Mucosa of gallbladder (tissue), 1 donor: ENCODE measurements at regions not wholly inside any gene's neighbourhood (a gene's known extent, or its start where the extent isn't known, plus 50 kb on each side); places are given as distances from the start of the nearest gene placed in this dataset.
"Not testable (repeated sequence)": the region's sequence is repeated elsewhere in the genome, so short reads cannot be mapped to it uniquely, and the experiment has no call there.

Experiments used
- DNase-seq: peaks from one replicate; pipeline ENCODE4 v3.0.0-alpha.2; 2020; ENCODE audit warnings: low spot score
- donor health status: DM: no; HTN: no; CAD: no.

DNA sequence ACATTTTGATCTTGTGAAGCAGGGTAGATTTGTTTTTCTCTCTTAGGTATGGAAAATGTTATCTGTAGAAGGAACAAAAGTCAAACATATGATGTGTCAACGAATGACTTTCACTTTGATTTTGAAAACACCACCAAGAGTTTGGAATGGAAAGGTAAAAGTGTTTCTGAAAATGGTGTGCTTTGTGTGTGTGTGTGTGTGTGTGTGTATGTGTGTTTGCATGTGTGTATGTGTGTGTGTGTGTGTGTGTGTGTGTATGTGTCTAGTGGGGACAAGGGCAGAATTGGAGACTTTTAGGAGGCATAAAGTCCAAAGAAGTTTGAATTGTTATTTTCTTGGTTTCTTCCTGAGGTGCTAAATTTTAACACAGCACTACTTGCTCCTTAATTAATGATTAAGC is 115.4 kb upstream of the PRKCQ start:
- no peak for DNase-seq

GRCh38 chr10:6694447-6695140 is 114.5 kb upstream of the PRKCQ start:
- no peak for DNase-seq

GRCh38 chr10:6692856-6693255 is 112.8 kb upstream of the PRKCQ start:
- no peak for DNase-seq

DNA sequence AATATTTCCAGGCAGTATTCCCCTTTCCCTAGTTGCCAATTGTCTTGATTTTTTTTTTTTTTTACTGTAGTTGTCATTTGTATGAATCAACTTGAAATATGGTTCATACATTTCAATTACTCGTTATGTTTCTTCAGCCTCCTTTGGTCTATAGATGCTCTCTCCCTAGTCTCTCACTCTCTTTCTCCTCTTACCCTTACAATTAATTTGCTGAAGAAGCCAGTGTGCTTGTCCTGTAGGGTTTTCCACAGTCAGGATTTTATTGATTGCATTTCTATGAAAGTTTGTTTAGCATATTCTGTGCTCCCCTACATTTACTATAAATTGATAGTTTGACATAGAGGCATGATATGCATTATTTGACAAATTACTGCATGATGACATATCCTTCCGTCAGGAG is 112.0 kb upstream of the PRKCQ start:
- no peak for DNase-seq

DNA sequence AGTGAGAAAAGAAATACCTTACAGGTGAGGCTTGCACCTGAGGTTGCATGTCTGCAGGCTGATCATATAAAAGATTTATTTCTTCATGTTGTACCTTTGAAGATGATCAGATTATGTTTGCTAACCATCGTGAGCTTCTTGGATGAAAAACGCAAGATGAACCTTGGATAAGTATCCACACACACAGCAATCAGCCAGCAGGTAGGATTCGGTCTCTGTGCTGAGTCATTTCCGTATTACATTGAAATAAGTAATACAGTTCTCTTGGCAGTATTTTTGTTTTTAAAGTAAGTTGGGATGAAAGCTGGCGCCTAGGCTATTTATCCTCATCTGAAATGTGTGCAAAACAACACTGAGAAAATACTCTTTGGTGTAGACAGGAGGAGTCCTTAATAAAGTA is 109.0 kb upstream of the PRKCQ start:
- DNase-seq = no peak

DNA sequence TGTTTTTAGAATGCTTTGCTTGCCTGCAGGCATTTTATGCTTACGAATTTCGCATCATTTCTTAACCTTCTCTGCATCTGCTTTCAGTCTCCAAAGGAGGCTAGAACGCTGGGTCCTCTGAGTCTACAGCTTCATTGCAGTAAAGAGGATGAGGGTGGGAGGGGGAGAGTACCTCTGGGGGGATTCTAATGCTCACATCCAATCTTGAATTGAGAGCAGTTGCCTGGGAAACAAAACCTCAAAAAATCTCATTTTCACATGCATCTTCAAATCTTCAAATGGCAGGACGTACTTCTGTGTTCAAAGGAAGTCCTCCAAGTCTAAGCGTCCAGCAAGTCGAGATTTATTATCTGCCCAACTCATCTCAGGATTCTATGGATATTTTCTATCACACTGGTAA is 100.7 kb upstream of the PRKCQ start:
- DNase-seq = no peak

GRCh38 chr10:6678956-6679355 is 98.9 kb upstream of the PRKCQ start:
- no peak for DNase-seq

GRCh38 chr10:6678211-6678803 is 98.2 kb upstream of the PRKCQ start:
- peak; percentile 52 for DNase-seq

DNA sequence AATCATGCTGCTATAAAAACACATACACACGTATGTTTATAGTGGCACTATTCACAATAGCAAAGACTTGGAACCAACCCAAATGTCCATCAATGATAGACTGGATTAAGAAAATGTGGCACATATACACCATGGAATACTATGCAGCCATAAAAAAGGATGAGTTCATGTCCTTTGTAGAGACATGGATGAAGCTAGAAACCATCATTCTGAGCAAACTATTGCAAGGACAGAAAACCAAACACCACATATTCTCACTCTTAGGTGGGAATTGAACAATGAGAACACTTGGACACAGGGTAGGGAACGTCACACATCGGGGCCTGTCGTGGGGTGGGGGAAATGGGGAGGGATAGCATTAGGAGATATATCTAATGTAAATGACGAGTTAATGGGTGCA is 97.1 kb upstream of the PRKCQ start:
- DNase-seq = not testable (repeated sequence)

- no peak for DNase-seq
Observed at GRCh38 chr10:6674291-6674690, 94.2 kb upstream of the PRKCQ start.

- no peak for DNase-seq
Observed at GRCh38 chr10:6671976-6672375, 91.9 kb upstream of the PRKCQ start.

- peak; percentile 32 for DNase-seq
Observed at GRCh38 chr10:6669269-6669859, 89.3 kb upstream of the PRKCQ start.

GRCh38 chr10:6667679-6668270 is 87.7 kb upstream of the PRKCQ start:
- peak; percentile 16 for DNase-seq

GRCh38 chr10:6667150-6667549 is 87.1 kb upstream of the PRKCQ start:
- DNase-seq = no peak

- no peak for DNase-seq
Observed at GRCh38 chr10:6665847-6666246, 85.8 kb upstream of the PRKCQ start.

DNA sequence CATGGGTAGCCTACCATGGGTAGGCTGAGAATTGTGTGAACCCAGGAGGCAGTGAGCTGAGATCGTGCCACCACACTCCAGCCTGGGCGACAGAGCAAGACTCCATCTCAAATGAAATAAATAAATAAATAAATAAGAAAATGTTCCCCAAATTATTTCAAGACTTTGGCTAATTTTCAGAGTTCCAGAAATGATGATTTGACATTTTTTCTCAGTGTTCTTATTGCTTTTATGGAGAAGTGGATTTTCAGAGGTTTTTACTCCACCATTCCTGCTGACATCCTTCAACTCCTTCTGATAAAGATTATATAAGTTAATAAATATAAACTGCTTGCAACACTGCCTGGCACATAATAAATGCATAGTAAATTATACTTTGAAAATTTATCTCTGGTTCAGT is 80.4 kb upstream of the PRKCQ start:
- no peak for DNase-seq

DNA sequence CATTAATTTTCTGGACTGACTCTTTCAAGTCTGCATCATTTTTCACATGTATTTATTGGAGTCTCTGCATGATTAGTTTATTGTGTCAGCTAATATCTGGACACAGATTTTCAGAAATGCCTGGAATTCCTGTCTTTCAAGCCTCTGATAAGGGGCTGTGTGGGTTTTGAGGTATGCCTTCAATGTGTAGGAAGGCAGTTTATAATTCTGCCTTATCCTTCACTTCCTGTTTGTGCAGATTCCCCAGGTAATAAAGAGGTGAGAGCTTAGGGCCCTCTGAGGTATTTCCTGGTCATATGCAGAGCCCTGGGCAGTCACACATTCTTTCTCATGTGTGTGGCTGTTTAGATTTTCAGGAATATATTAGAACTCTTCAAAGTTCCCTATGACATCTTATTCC is 79.4 kb upstream of the PRKCQ start:
- DNase-seq = no peak

GRCh38 chr10:6657669-6658068 is 77.6 kb upstream of the PRKCQ start:
- DNase-seq = no peak

GRCh38 chr10:6657196-6657595 is 77.1 kb upstream of the PRKCQ start:
- no peak for DNase-seq

DNA sequence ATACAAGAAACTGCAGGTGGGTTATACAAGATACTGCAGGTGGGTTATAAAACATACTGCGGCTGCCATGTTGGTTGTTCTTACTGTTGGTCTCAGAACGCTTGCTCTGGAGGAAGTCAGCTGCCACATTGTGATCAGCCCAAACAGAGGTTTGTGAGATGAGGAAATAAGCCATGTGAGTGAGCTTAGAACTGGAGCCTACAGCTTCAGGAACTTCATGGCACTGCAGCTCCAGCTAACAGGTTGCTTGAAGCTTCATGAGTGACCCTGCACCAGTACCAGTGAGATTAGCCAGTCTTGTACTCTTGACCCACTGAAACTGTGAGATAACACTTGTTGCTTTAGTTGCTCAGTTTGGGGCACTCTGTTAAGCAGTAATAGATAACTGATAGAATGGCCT is 74.5 kb upstream of the PRKCQ start:
- no peak for DNase-seq

DNA sequence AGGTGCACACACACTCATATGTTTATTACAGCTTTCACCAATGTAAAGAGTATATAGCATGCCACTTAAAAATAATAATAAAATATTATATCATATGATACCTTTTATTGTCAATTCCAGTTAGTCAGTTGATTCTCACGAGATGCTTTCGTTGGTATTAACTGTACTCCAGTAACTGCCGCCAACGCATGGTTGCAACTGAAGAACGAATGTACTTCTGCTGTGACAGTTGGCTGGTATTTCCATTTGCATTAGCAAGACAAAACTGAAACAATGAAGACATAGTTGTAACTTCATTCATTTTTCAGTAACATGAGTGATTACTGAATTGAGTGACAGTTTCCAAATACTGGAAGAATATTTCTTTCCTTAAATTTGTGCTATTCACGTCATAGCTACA is 70.5 kb upstream of the PRKCQ start:
- DNase-seq = no peak

- DNase-seq = no peak
Observed at GRCh38 chr10:6649903-6650302, 69.8 kb upstream of the PRKCQ start.
